Ascending aorta (tissue), 2 donors: ENCODE measurements at regions not wholly inside any gene's neighbourhood (a gene's known extent, or its start where the extent isn't known, plus 50 kb on each side); places are given as distances from the start of the nearest gene placed in this dataset.

ENCODE experiments used
- DNase-seq, 2 donors: peaks; one replicate each; pipeline ENCODE4 v3.0.0-alpha.2; 2019; ENCODE audit warnings: low spot score in 2 of 2
- H3K27ac ChIP-seq, 2 donors: fragments of 200-600 bp; sonication (generic); one replicate each; pipeline ENCODE4 v1.5.1; 2016 to 2017; ENCODE audit warnings: mild to moderate bottlenecking in 1 of 2
- H3K27me3 ChIP-seq: fragments of 200-600 bp; sonication (generic); one replicate; pipeline ENCODE4 v1.5.1; 2017
- H3K36me3 ChIP-seq, 2 donors: fragments of 200-600 bp; sonication (generic); one replicate each; pipeline ENCODE4 v1.5.1; 2016
- H3K4me1 ChIP-seq, 2 donors: fragments of 200-600 bp; sonication (generic); one replicate each; pipeline ENCODE4 v1.5.1; 2016 to 2017; ENCODE audit warnings: mild to moderate bottlenecking in 1 of 2
- H3K4me3 ChIP-seq, 2 donors: fragments of 200-600 bp; sonication (generic); one replicate each; pipeline ENCODE4 v1.5.1; 2016 to 2017; ENCODE audit warnings: mild to moderate bottlenecking in 1 of 2
- H3K9me3 ChIP-seq, 2 donors: fragments of 200-600 bp; sonication (generic); one replicate each; pipeline ENCODE4 v1.5.1; 2016
- CTCF ChIP-seq, 3 experiments: fragments of 200-600 bp in 2 of 3; fragments of 450-650 bp in 1 of 3; sonication (generic) in 2 of 3; IDR thresholded peaks; one replicate each; pipeline ENCODE4 v1.5.1; 2016 to 2019; ENCODE audit warnings: antibody characterized with exemption in 3 of 3, mild to moderate bottlenecking in 1 of 3, moderate library complexity in 1 of 3
- intact Hi-C: fragments of 100-400 bp; cut with DNase I; formaldehyde crosslinking; loops from one replicate; pipeline ENCODE4 v1.15.1; 2023

DNA sequence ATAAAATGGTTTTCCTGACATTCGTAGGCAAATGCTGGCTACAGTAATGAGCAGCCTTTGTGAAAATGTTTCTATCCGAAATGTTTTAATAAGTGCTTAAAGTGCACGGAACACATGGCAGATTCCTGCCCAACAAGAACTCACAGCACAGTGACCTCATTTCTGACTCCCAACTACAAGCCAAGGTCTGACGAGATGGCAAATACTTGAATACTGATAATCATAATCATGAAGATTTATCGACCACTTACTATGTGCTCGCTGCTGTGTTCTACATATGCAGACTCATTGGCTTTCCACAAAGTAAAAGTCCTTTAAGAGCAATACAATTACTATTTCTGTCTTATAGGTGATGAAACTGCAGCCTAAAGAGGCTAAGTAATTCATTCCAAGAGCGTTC, 238.1 kb upstream of the CDH5 start:
- H3K27ac ChIP-seq = no peak overlapping the region
- no peak for DNase-seq
- H3K4me1 ChIP-seq = no peaks in the 10 kb centered on the region
- intact Hi-C loops = no loop called here
- no peaks in the 10 kb centered on the region for H3K36me3 ChIP-seq
- no peak for TF ChIP-seq CTCF (IDR thresholded peaks at IDR 0.05)
- no peak overlapping the region for H3K4me3 ChIP-seq
- H3K27me3 ChIP-seq = no peaks in the 10 kb centered on the region
- H3K9me3 ChIP-seq = no peaks in the 10 kb centered on the region

GRCh38 chr16:66127459-66128370, 238.8 kb upstream of the CDH5 start:
- Histone ChIP-seq H3K27ac (no peak overlapping the region), H3K36me3 (no peaks in the 10 kb centered on the region)

DNA sequence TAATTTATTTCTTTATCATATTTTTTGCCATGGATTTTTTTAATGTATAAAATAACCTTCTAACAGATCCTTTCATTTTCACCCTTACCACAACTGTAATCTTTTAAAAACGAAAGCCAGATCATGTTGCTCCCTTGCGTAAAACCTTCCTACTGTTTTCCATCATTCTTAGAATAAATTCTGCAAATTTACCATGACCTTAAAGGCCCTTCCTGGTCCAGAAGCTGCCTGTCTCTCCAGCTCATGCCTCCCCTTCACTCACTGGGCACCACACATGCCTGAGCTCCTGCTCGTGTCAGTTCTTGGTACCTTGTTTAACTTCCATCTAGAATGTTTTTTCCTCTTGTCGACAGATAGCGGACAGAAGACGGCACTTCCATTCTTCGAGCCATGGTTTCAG, 245.0 kb upstream of the CDH5 start:
- H3K36me3 ChIP-seq = no peaks in the 10 kb centered on the region
- no peak overlapping the region for H3K4me3 ChIP-seq
- H3K9me3 ChIP-seq = no peaks in the 10 kb centered on the region
- intact Hi-C loops = no loop called here
- no peak overlapping the region for H3K27ac ChIP-seq
- no peaks in the 10 kb centered on the region for H3K4me1 ChIP-seq
- no peak for DNase-seq
- no peak for TF ChIP-seq CTCF (IDR thresholded peaks at IDR 0.05)
- no peaks in the 10 kb centered on the region for H3K27me3 ChIP-seq

More at GRCh38 chr16:66127459-66128370, 238.8 kb upstream of the CDH5 start:
- TF ChIP-seq CTCF (IDR thresholded peaks at IDR 0.05) = no peak
- Histone ChIP-seq H3K4me1 (no peaks in the 10 kb centered on the region), H3K4me3 (no peak overlapping the region), H3K9me3 (no peaks in the 10 kb centered on the region), H3K27me3 (no peaks in the 10 kb centered on the region)
- DNase-seq = no peak
- intact Hi-C loops = no loop called here

DNA sequence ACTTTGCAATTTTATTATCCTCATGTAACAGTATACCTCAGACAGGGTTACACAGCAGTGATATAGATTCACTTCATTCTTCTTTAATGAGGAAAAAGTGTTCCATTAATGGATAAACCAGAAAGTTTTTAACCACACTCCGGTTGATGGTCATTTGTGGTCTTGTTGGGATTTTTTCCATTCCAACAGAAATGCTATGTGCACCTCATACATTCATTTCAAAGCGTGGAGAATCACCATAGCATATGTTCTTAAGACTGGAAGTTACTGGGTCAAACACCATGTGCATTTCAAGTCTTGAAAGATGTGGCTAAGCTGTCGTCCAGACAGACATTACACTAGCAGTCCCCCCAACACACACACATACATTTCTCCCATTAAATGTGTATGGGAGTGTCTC, 245.8 kb upstream of the CDH5 start:
- no peaks in the 10 kb centered on the region for H3K36me3 ChIP-seq
- no peaks in the 10 kb centered on the region for H3K4me1 ChIP-seq
- H3K9me3 ChIP-seq = no peaks in the 10 kb centered on the region
- no peaks in the 10 kb centered on the region for H3K27me3 ChIP-seq
- no peak overlapping the region for H3K27ac ChIP-seq
- intact Hi-C loops = no loop called here
- TF ChIP-seq CTCF (IDR thresholded peaks at IDR 0.05) = no peak
- no peak for DNase-seq
- H3K4me3 ChIP-seq = no peak overlapping the region

- Histone ChIP-seq H3K4me1 (no peaks in the 10 kb centered on the region), H3K9me3 (no peaks in the 10 kb centered on the region), H3K36me3 (no peaks in the 10 kb centered on the region), H3K4me3 (no peak overlapping the region), H3K27me3 (no peaks in the 10 kb centered on the region), H3K27ac (no peak overlapping the region)
- intact Hi-C loops = no loop called here
- TF ChIP-seq CTCF (IDR thresholded peaks at IDR 0.05) = no peak
- no peak for DNase-seq
Measured at GRCh38 chr16:66116163-66117002, 250.1 kb upstream of the CDH5 start.
